HepG2 (cell line): ENCODE measurements at regions not wholly inside any gene's neighbourhood (a gene's known extent, or its start where the extent isn't known, plus 50 kb on each side); places are given as distances from the start of the nearest gene placed in this dataset.

ENCODE experiments used
- GATAD2A ChIP-seq: IDR thresholded peaks from 2 replicates; pipeline ENCODE4 v1.6.1; 2016
- GTF2F1 ChIP-seq: fragments of 150-350 bp; IDR thresholded peaks from 2 replicates; pipeline ENCODE4 v1.6.1; 2014; ENCODE audit warnings: low read length
- HOXA3 ChIP-seq: sonication (generic); formaldehyde crosslinking; IDR thresholded peaks from 2 replicates; pipeline ENCODE4 v1.5.0; 2020; ENCODE audit warnings: missing genetic modification reagents
- NRL ChIP-seq: sonication (generic); formaldehyde crosslinking; IDR thresholded peaks from 2 replicates; pipeline ENCODE4 v1.5.0; 2020; ENCODE audit warnings: missing genetic modification reagents, mild to moderate bottlenecking, moderate library complexity, borderline replicate concordance
- POLR2A ChIP-seq, 2 experiments: IDR thresholded peaks; 2 replicates each; pipeline ENCODE4 v1.6.1; 2011; ENCODE audit warnings: low read depth in 2 of 2, low read length in 2 of 2, mild to moderate bottlenecking in 1 of 2, moderate library complexity in 1 of 2; ENCODE audit not compliant: insufficient read depth in 1 of 2
- SMARCE1 ChIP-seq: fragments of 450-650 bp; IDR thresholded peaks from 2 replicates; pipeline ENCODE4 v1.6.1; 2017; ENCODE audit warnings: borderline replicate concordance
- SNRNP70 ChIP-seq: fragments of 200-400 bp; formaldehyde crosslinking; IDR thresholded peaks from 2 replicates; pipeline ENCODE4 v1.6.1; 2017; ENCODE audit warnings: mild to moderate bottlenecking, low read depth, low read length, moderate library complexity
- SP2 ChIP-seq: sonication (generic); formaldehyde crosslinking; IDR thresholded peaks from 2 replicates; pipeline ENCODE4 v1.5.1; 2020; ENCODE audit warnings: mild to moderate bottlenecking, missing genetic modification reagents
- TAF1 ChIP-seq: sonication (generic); formaldehyde crosslinking; IDR thresholded peaks from 2 replicates; pipeline ENCODE4 v1.4.0; 2020; ENCODE audit warnings: missing genetic modification reagents
- TBP ChIP-seq: sonication (generic); formaldehyde crosslinking; IDR thresholded peaks from 2 replicates; pipeline ENCODE4 v1.5.0; 2020; ENCODE audit warnings: missing genetic modification reagents
- ZBTB7B ChIP-seq: sonication (generic); formaldehyde crosslinking; IDR thresholded peaks from 2 replicates; pipeline ENCODE4 v1.4.0; 2020; ENCODE audit warnings: missing genetic modification reagents
- ZNF337 ChIP-seq: sonication (generic); formaldehyde crosslinking; IDR thresholded peaks from 2 replicates; pipeline ENCODE4 v1.5.1; 2020; ENCODE audit warnings: missing genetic modification reagents, low read depth, mild to moderate bottlenecking, borderline replicate concordance
- ZNF430 ChIP-seq: sonication (generic); formaldehyde crosslinking; IDR thresholded peaks from 2 replicates; pipeline ENCODE4 v1.9.0; 2021; ENCODE audit warnings: mild to moderate bottlenecking, missing genetic modification reagents
- ZNF432 ChIP-seq: sonication (generic); formaldehyde crosslinking; IDR thresholded peaks from 2 replicates; pipeline ENCODE4 v1.5.0; 2020; ENCODE audit warnings: missing genetic modification reagents, mild to moderate bottlenecking, borderline replicate concordance
- ZNF616 ChIP-seq: sonication (generic); formaldehyde crosslinking; IDR thresholded peaks from 2 replicates; pipeline ENCODE4 v1.5.0; 2020; ENCODE audit warnings: low read depth, mild to moderate bottlenecking, missing genetic modification reagents
- ZNF773 ChIP-seq: sonication (generic); formaldehyde crosslinking; IDR thresholded peaks from 2 replicates; pipeline ENCODE4 v1.4.0; 2020; ENCODE audit warnings: missing genetic modification reagents, borderline replicate concordance
- ZNF777 ChIP-seq: sonication (generic); formaldehyde crosslinking; IDR thresholded peaks from 2 replicates; pipeline ENCODE4 v1.4.0; 2020; ENCODE audit warnings: missing genetic modification reagents
- ZNF850 ChIP-seq: sonication (generic); formaldehyde crosslinking; conservative IDR thresholded peaks from 2 replicates; pipeline ENCODE4 v1.9.0; 2021; ENCODE audit warnings: mild to moderate bottlenecking, missing genetic modification reagents
- TF ChIP-seq, protein P1 (sequence below): sonication (generic); formaldehyde crosslinking; IDR thresholded peaks from 2 replicates; pipeline ENCODE4 v1.5.0; 2020; ENCODE audit warnings: missing genetic modification reagents, mild to moderate bottlenecking, borderline replicate concordance
- TF ChIP-seq, protein P2 (sequence below): IDR thresholded peaks from 2 replicates; pipeline ENCODE4 v1.6.1; 2016; ENCODE audit warnings: missing compliant biosample characterization, missing genetic modification reagents, borderline replicate concordance
- TF ChIP-seq, protein P3 (sequence below): sonication (generic); formaldehyde crosslinking; IDR thresholded peaks from 2 replicates; pipeline ENCODE4 v1.5.1; 2020; ENCODE audit warnings: mild to moderate bottlenecking, moderate library complexity, missing genetic modification reagents
- TF ChIP-seq, protein P4 (sequence below): sonication (generic); formaldehyde crosslinking; IDR thresholded peaks from 2 replicates; pipeline ENCODE4 v1.5.0; 2020; ENCODE audit warnings: missing genetic modification reagents, mild to moderate bottlenecking, borderline replicate concordance
- TF ChIP-seq, protein P5 (sequence below): sonication (generic); formaldehyde crosslinking; IDR thresholded peaks from 2 replicates; pipeline ENCODE4 v1.5.0; 2020; ENCODE audit warnings: missing genetic modification reagents
- TF ChIP-seq, protein P6 (sequence below): sonication (generic); formaldehyde crosslinking; IDR thresholded peaks from 2 replicates; pipeline ENCODE4 v1.4.0; 2020; ENCODE audit warnings: missing genetic modification reagents, borderline replicate concordance

DNA sequence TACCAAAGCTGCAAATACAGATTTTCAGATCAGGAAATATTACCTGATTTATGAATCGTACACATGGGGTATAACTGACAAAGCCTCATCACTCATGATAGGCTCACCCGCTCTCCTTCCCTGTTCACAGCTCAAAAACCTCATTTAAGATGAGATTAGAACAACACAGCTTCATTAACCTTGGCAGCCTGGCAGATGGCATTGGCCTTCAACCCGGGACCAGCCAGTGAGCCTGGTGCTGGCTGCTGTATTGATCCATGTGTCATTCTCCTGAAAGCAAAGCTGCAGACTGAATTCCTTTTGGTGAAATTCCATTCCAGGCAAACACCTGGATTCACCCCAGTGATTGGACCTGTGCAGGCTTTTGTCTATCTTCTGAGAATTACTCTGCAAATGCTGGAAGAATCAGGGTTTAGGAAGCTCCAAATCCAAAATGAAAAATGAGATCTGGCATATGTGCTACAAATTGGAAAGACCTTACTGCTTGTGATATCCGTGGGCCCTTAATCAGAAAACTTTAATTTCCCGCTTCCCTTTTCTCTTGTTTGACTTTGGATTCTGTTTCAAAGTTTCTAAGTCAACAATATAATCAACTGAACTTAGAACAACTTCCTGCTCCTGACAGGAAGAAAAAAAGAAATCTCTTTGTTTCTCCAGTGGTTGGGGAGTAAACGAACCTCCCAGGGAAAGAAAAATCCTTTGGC is 189.1 kb upstream of the KBTBD8 start (continued):
- TF ChIP-seq ZBTB7B (CRISPR knock-in tag) (no peak), GATAD2A (CRISPR knock-in tag) (peak; percentile 81), ZNF616 (CRISPR knock-in tag) (no peak), ZNF850 (CRISPR knock-in tag) (no peak), ZNF432 (CRISPR knock-in tag) (no peak), ZNF777 (CRISPR knock-in tag) (no peak), SNRNP70 (no peak), ZNF430 (no peak), SMARCE1 (no peak), POLR2A (IDR thresholded peaks at IDR 0.05; ENCODE audit: insufficient read depth in 1 of 2, low read depth in 2 of 2, low read length in 2 of 2) (no peak), TAF1 (CRISPR knock-in tag) (no peak), TBP (CRISPR knock-in tag) (no peak), SP2 (CRISPR knock-in tag) (no peak), NRL (CRISPR knock-in tag) (no peak), ZNF337 (CRISPR knock-in tag) (no peak), HOXA3 (CRISPR knock-in tag) (peak; percentile 48; the same call in 1 of the 2 replicates), GTF2F1 (no peak), ZNF773 (CRISPR knock-in tag) (no peak)
- TF ChIP-seq, protein P1, sequence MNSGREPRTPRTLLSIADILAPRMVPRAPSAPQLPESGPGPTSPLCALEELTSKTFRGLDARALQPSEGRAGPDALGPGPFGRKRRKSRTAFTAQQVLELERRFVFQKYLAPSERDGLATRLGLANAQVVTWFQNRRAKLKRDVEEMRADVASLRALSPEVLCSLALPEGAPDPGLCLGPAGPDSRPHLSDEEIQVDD (CRISPR knock-in tag): no peak
- TF ChIP-seq, protein P2, sequence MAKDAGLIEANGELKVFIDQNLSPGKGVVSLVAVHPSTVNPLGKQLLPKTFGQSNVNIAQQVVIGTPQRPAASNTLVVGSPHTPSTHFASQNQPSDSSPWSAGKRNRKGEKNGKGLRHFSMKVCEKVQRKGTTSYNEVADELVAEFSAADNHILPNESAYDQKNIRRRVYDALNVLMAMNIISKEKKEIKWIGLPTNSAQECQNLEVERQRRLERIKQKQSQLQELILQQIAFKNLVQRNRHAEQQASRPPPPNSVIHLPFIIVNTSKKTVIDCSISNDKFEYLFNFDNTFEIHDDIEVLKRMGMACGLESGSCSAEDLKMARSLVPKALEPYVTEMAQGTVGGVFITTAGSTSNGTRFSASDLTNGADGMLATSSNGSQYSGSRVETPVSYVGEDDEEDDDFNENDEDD (CRISPR knock-in tag): no peak
- TF ChIP-seq, protein P3, sequence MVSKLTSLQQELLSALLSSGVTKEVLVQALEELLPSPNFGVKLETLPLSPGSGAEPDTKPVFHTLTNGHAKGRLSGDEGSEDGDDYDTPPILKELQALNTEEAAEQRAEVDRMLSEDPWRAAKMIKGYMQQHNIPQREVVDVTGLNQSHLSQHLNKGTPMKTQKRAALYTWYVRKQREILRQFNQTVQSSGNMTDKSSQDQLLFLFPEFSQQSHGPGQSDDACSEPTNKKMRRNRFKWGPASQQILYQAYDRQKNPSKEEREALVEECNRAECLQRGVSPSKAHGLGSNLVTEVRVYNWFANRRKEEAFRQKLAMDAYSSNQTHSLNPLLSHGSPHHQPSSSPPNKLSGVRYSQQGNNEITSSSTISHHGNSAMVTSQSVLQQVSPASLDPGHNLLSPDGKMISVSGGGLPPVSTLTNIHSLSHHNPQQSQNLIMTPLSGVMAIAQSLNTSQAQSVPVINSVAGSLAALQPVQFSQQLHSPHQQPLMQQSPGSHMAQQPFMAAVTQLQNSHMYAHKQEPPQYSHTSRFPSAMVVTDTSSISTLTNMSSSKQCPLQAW (CRISPR knock-in tag): 0 out of 2 replicates have a peak, but pooled peaks have one; percentile 47
- TF ChIP-seq, protein P4, sequence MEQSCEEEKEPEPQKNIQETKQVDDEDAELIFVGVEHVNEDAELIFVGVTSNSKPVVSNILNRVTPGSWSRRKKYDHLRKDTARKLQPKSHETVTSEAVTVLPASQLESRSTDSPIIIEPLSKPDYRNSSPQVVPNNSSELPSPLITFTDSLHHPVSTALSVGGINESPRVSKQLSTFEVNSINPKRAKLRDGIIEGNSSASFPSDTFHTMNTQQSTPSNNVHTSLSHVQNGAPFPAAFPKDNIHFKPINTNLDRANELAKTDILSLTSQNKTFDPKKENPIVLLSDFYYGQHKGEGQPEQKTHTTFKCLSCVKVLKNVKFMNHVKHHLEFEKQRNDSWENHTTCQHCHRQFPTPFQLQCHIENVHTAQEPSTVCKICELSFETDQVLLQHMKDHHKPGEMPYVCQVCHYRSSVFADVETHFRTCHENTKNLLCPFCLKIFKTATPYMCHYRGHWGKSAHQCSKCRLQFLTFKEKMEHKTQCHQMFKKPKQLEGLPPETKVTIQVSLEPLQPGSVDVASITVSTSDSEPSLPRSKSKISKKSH (CRISPR knock-in tag): no peak
- TF ChIP-seq, protein P5, sequence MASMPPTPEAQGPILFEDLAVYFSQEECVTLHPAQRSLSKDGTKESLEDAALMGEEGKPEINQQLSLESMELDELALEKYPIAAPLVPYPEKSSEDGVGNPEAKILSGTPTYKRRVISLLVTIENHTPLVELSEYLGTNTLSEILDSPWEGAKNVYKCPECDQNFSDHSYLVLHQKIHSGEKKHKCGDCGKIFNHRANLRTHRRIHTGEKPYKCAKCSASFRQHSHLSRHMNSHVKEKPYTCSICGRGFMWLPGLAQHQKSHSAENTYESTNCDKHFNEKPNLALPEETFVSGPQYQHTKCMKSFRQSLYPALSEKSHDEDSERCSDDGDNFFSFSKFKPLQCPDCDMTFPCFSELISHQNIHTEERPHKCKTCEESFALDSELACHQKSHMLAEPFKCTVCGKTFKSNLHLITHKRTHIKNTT (CRISPR knock-in tag): no peak
- TF ChIP-seq, protein P6, sequence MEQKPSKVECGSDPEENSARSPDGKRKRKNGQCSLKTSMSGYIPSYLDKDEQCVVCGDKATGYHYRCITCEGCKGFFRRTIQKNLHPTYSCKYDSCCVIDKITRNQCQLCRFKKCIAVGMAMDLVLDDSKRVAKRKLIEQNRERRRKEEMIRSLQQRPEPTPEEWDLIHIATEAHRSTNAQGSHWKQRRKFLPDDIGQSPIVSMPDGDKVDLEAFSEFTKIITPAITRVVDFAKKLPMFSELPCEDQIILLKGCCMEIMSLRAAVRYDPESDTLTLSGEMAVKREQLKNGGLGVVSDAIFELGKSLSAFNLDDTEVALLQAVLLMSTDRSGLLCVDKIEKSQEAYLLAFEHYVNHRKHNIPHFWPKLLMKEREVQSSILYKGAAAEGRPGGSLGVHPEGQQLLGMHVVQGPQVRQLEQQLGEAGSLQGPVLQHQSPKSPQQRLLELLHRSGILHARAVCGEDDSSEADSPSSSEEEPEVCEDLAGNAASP (CRISPR knock-in tag): peak; percentile 55; the same call in 1 of the 2 replicates
